H1 (cell line): ENCODE measurements at regions not wholly inside any gene's neighbourhood (a gene's known extent, or its start where the extent isn't known, plus 50 kb on each side); places are given as distances from the start of the nearest gene placed in this dataset.

Experiments
- BACH1 ChIP-seq: IDR thresholded peaks from 2 replicates; pipeline ENCODE4 v1.6.1; 2012; ENCODE audit warnings: low read length, improper control_type of control experiment
- CTBP2 ChIP-seq: IDR thresholded peaks from 2 replicates; pipeline ENCODE4 v1.7.0; 2011; ENCODE audit warnings: borderline replicate concordance, mild to moderate bottlenecking, moderate library complexity, mixed read lengths, low read length; ENCODE audit not compliant: insufficient read depth, insufficient read length
- JUND ChIP-seq: IDR thresholded peaks from 2 replicates; pipeline ENCODE4 v1.6.1; 2011; ENCODE audit warnings: mild to moderate bottlenecking, improper control_type of control experiment, low read length
- KDM4A ChIP-seq: IDR thresholded peaks from one replicate; pipeline ENCODE4 v1.7.1; 2012; ENCODE audit warnings: low read depth, mild to moderate bottlenecking, moderate library complexity, low read length, inconsistent platforms; ENCODE audit not compliant: severe bottlenecking
- POLR2A ChIP-seq, 2 experiments: IDR thresholded peaks; 1 replicate in 1 of 2; 2 replicates in 1 of 2; pipeline ENCODE4 v1.6.1; 2011; ENCODE audit warnings: low read depth in 2 of 2, low read length in 2 of 2, mild to moderate bottlenecking in 2 of 2; ENCODE audit errors: control extremely low read depth in 1 of 2
- SIRT6 ChIP-seq: IDR thresholded peaks from one replicate; pipeline ENCODE4 v1.7.1; 2012; ENCODE audit warnings: low read length, inconsistent platforms

DNA sequence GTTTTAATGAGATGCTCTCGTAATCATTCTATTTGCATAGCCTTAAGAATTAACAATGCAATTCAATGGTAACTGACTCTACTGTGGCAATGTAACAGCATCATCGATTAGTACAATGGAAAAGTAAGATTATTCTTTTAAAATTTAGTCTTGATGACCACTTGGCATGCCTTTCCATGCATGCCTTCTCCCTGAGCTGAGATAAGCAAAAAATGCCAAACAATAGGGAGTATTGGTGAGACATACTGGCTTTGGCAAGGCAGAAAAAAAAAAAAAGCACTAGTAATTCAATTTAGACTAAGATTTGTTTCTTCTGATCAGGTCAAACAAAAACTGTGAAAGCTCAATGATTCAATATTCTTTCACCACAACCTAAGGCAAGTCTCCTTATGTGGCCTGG lies 110.8 kb upstream of the TRIB2 start (continued):
- TF ChIP-seq BACH1 = no peak
- no peak for TF ChIP-seq CTBP2
- TF ChIP-seq POLR2A (IDR thresholded peaks at IDR 0.05; ENCODE audit: control extremely low read depth in 1 of 2, low read depth in 2 of 2, low read length in 2 of 2) = no peak
- no peak for TF ChIP-seq JUND
- TF ChIP-seq SIRT6 = no peak
- TF ChIP-seq KDM4A = no peak
